C1 segment of cervical spinal cord (tissue), 14 donors: ENCODE measurements at regions not wholly inside any gene's neighbourhood (a gene's known extent, or its start where the extent isn't known, plus 50 kb on each side); places are given as distances from the start of the nearest gene placed in this dataset.

ENCODE experiments used
- DNase-seq, 14 donors: peaks; one replicate each; lab custom pipeline; 2025; lab: John Stamatoyannopoulos, UW

DNA sequence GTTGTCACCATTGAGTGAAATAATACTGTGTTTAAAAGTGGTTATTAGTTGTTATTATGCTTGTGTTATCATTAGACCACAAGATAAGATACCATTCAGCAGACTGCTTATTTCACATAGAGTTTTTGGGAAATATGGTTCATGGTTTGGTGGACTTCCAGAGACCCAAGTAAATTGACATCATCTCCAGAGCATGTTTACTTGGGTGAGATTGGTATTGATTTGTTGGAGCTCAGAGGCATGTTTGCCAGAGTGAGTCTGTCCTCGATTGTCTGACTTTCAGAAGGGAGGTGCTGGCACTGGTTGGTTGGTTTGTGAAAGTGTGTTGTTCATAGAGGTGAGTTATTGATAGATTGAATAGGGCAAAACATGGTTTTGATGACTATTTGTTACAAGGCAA lies 291.4 kb downstream of the TGFB2 start:
- DNase-seq, result no peak

DNA sequence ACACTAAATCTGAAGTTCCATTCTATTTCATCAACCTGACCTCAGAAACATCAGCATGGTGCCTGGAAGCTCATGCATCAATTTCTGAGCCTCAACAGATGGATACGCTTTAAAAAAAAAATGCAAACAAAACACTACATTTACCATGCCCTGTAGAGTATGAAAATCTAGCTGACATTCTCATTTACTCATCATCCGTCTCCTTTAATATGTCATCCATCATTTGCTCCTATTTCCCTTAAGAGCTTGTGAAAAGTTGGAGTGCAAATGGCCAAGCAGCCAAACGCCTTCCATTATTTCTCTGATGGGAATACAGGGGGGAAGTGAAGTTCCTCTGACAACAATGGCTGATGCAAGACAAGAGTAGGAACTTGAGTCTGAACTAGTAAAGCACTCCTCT lies 295.0 kb downstream of the TGFB2 start:
- no peak for DNase-seq

DNA sequence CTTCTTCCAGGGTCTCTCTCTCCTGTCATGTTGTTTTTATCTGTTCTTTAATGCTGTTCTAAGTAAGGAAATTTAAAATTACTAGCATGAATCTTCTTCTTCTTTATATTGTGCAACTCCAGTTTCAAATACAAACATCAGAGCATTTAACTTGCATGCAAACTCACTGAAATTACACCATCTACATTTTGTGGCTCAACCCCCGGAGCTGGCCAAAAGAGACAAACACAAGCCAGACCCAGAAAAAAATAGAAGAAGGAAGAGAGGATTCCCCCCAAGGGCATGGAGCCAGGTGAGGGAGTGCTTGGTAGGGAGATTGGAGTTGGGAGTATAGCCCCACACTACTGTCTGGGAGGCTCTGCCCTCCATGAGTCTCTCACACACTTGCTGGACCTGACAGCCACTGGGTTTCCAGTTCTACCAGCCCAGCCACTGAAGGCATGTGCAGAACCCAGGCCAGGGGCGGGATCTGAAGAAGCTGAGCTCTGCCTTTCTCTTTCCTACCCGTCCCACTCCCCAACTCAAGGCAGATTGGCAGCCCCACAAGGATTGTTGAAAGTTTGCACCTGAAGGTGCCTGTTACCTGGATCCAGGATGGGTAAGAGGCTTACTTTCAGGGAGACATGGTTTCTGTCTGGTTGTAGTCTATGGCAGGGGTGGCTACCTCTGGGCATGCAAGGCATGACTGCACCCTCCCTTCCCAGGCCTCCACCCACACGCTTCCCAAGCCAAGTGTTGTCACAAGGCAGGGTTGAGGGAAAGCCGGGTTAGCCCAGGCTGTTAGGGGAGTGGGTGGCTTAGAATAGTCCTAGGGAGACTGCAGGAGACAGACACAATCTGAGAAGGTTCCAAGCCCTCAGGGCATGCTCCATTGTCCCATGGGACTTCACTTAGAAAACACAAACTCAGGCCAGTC lies 297.2 kb downstream of the TGFB2 start:
- DNase-seq, result no peak

DNA sequence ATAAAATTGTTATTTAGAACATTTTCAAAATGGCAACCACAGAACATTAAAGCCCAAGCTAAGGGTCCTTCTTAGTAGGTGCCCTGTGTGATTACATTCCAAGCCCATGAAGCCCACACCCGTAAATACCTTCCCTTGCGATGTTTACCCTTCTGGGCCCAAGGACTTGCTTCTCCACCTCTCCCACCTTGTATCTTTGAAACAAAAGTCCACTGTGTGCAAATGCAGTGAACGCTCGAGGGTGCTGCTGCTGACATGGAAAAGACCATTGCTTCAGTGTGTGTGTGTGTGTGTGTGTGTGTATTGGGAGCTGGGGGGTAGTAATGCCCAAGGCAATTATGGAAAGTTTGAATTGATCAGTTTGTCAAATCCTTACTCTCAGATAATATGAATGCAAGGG lies 298.1 kb downstream of the TGFB2 start:
- DNase-seq, result no peak

DNA sequence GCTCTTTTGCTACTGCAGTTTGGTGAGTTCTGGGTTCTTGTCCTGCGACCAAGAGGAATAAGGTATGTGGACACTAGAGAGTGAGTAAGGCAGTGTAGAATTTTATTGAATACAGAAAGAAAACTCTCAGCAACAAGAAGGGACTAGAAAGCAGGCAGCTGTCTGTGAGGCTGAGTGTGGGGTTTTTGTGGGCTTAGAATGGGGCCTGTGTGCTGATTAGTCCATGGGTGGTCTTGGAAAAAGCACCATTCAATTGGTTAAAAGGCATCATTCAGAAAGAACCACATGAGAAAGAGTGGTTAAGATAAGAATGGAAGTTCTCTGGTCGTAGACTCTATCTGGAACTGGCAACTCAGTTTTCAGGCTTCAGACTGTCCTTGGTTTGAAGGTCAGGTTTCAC lies 298.8 kb downstream of the TGFB2 start:
- DNase-seq, result no peak

DNA sequence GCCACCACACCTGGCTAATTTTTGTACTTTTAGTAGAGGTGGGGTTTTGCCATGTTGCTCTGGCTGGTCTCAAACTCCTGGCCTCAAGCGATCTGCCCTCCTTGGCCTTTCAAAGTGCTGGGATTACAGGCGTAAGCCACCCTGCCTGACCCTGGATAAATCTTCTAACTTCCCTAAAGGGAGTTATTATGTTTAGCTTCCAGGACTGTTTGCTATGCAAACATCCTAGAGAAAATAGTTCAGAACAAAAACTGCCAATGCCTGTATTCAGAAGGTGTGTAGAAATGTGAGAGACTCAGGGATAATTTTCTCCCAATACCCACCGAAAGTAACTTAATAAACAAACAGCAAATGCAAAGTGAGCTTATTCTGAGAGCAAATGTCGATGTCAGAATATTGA lies 301.2 kb downstream of the TGFB2 start:
- DNase-seq, result no peak

DNA sequence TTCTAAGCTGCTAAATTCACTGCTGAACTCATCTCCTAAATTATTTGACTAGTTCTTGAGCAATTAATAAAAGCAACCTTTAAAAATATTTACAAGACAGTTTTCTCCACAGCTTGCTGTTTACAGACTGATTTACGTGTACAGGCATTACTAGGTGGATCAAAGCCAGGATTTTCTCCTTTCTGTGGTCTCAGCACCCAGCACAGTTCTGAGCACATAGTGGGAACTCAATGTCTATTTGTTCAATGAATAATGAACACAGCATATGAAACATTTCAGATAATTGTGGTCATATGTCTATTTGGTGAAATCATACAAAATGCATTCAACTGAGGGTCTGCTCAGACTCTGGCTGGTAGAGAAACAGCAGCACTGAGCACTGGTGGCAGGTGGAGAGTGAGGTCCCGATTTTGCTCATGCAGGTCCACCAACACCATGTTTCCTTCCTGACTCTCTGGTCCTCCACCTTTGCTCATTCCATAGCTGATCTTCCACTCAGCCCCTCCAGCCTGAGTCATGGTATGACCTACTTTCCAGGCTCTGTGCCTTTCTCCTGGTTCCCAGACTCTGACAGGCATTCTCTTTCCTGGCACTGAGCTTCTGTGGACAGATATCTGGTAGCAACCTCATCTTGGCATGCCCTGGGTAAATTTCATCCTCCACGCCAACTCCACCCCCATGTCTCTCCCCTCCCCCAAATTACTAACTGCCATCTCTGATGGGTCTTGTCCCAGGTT lies 311.3 kb downstream of the TGFB2 start:
- DNase-seq, result peak in 1 of 14 donors; percentile 38

DNA sequence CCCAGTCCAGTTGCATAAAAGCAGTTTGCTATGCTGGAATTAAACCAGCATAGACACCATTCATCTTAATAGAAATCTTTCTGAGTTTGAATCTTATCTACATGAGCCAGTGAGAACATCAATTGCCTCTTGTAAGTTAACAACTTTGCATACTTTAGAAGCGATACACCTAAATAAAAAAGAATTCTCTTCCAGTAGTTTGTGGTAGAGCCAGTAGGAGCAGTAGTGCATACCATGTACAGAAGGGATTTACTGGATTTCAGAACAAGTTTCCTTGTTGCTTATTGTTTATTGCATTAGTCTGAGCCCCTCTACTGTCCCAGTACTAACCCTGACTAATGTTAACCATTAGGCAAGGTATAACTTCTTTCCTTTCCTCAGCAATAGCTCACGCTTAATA lies 313.1 kb downstream of the TGFB2 start:
- DNase-seq, result no peak

DNA sequence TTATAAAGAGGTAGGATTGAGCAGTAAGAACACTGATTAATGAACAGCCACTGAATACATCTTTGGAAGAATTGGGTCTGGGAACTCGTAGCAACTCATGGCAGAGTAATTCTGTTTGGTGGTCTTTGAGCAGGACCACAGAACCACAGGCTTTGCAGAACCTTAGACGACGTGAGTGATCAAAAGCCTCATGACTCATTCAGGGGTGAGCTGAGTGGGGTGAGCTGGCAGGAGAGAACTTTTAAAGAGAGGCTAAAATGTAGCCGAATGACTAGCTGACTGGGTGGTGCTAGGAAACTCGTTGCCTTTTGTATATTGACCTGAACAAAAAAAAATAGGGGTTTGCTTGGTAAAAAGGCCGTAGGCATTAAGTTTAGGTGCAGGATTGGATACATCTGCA lies 313.8 kb downstream of the TGFB2 start:
- no peak for DNase-seq

DNA sequence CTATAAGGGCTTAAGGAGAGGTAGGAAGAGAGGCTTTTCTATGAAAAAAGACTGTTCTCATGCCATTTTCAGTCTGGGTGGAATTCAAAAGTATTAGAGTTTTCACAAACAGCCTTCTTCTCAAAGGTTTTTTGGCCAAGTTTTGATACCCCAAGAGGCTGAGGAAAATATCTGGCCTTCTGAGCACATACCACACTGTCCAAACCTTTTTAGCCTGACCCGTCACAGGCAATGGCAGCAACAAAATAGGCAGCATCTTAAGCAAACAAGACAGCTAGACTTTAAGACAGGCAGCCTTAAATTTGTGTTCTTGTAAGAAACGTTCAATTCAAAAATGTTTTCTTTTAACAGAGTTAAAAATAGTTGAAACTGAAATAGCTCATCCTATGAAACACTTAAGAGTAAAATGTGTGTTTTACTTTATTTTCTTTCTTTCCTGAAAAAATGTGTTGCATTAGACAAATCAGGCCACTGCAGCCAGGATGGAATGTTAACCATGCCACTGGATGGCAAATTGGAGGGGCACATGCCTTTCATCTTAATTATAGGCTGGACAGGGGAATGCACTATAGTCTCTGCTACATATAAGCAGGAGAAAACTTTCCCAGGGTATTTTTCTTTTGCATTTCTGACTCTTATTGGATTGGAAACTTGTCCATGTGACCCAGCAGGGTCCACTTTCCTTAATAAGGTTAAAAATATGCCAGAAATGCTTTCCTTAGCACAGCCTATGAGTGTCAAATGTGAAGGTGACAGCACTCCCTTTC lies 315.0 kb downstream of the TGFB2 start:
- DNase-seq, result no peak

DNA sequence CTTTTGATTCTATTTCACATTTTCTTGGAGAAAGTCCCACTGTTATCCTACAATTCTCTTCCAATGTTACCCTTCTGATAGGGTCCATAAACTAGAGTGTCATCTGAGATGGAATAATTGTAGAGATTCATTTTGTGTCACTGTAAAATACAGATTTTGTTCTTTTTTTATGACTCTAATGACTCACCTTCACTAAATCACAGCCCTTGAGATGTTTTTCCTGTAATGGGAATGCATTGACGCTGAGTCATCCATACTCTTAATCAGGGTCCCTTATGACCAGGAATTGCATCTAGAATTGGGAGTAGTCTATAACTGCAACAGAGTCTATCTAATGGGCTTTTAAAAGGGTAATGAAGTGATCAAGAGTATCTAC lies 315.5 kb downstream of the TGFB2 start:
- no peak for DNase-seq

DNA sequence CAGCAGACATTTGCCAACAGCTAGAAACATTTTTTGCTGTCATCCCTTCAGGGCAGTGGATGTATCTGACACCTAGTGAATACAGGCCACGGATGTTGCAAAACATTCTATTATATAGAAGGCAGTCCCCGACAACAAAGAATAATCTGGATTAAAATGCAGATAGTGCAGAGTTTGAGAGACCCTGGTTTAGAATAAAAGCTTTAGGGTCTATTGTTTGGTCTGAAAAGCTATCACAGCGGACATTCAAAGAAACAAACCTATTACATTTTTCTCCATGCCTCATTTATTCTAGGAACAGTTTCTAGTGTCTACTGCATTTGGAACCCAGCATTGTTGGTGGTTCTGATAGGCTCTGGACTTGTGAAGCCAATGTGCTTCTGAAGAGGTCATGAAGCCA lies 316.3 kb downstream of the TGFB2 start:
- DNase-seq, result no peak

DNA sequence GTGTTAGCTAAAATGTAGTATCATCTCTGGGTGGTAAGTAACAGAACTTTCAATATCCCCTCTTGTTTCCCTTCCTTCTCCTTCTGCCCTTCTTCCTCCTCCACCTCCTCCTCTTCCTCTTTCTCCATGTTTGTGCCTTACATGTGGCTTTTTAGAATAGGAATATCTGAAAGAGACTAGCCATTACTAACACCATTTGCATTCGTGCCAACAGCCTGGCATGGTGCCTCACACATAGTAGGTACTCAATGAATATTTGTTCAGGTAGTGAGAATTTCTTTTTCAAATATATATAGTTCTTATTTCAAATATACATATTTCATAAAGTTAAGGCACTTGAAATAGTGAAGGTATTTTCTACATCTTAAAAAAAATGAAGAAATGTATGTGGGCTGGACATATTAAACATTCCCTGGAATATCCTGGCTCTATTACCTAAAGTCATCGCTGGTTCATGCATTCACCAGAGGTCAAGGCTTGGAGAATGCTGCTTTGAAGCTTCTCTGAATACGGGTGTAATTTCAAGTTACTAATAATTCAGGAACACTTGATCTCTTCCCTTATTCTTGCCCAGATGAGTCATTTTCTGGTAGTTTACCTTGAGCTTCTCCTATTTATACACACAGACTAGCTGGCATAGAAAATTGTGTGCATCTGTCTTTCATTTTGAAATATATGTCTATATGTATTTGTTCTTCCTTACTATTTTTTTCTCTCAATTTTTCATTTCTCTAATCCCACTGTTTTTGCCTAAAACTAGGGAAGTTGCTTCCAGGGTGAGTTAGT lies 319.4 kb downstream of the TGFB2 start:
- no peak for DNase-seq

DNA sequence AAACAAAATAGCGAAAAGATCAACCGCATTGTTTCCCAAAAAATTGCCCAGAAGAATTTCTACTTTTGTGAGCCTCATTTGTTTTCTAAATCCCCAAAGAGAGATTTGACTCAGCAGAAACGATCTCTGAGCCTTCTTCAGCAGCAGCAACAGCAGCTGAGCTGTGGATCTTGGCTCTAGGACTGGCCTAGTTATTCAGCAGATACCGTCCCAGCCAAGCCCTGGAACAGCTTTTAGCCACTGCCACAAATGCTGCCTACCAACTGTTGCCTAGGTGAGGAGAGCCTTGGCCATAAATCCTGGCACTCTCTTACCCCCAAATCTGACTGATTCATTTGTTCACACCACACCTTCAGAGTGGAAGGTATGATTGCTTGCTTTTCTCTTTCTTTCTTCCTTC lies 320.1 kb downstream of the TGFB2 start:
- DNase-seq, result peak in 9 of 14 donors; percentile 0 to 56 (median 16)

DNA sequence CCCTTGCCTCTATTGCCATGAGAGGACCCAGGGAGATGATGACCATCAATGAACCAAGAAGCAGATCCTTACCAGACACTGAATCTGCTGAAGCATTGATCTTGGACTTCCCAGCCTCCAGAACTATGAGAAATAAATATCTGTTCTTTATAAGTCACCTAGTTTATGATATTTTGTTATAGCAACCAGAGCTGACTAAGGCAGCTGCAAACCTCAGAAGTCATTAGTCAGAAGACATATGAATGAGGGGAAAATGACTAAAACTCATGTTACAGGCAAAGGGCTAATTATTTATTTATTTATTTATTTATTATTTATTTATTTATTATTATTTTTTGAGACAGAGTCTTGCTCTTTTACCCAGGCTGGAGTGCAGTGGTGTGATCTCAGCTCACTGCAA lies 321.1 kb downstream of the TGFB2 start:
- DNase-seq, result no peak

DNA sequence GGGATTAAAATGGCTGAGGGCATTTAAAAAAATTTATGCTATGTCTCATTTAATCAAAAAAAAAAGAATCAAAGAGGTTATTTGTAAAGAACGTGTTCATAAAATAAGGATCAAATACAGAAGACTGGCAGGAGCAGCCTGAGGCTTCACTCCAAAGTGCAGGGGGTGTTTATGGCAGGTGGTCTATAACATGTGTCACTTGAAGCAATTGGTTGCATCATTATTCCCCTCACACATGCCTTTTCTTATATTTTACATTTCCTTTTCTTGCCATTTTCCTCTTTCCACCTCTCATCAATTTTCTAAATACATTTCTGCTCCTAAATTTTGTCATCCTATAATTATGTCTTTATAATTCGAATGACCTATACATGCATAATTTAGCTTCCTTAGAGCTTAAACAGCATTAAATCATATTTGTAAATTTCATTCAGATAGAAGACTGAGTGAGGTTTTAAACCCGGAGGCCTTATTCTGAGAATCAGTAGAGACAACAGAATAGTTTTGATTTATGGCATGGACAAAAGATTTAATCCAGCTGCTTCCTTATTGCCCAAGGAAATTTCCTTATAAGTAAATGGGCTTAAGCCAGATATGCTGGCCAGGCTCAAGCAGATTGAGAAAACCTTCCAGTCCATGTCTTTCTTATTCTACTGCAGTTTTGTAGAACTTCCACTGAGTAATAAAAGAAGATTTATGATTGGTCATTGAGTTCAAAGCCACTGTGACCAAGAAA lies 322.8 kb downstream of the TGFB2 start:
- DNase-seq, result no peak

DNA sequence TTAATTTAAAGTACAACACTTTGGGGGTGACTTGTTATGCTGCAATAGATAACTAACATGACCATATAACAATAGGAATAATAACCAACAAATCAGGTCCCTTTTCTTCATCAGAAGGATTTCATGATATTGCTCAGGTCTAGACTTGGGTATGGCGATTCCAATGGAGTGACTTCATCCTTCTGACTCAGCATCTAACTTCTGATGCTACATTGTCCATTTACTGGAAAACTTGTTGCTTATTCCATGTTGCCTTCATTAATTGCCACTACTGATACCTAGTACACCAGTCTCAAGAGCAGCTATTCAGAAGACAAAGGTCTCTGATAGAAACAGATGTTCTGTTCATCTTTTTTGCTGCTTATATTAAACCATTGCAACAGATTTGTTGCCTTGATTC lies 324.3 kb downstream of the TGFB2 start:
- no peak for DNase-seq

DNA sequence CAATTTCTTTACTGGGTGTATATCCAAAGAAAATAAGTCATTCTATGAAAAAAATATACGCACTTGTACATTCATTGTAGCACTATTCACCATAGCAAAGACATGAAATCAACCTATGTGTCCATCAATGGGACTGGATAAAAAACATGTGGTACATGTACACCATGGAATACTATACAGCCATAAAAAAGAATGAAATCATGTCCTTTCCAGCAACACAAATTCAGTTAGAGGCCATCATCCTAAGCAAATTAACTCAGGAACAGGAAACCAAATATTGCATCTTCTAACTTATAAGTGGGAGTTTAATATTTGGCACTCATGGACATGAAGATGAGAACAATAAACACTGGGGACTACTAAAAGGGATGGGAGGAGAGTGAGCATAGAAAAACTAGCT lies 325.7 kb downstream of the TGFB2 start:
- DNase-seq, result no peak

DNA sequence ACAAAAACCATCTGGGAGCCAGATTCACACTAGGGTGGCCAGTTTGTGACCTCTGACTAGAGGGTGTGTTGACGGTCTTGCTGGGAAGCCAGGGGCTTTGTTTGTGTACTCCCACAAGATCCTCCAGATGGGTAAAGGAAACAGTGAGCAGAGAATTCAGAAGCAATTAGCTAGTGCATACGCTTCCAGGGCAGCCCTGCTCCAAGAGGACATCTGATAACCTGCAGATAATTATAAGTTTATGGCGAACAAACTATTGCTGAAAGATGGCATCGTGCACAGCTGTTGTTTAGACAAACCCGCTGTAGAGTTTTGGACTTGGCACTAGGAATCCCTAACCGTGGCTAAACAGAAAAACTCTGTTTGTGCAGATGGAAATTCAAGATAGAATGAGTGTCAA lies 326.4 kb downstream of the TGFB2 start:
- no peak for DNase-seq

DNA sequence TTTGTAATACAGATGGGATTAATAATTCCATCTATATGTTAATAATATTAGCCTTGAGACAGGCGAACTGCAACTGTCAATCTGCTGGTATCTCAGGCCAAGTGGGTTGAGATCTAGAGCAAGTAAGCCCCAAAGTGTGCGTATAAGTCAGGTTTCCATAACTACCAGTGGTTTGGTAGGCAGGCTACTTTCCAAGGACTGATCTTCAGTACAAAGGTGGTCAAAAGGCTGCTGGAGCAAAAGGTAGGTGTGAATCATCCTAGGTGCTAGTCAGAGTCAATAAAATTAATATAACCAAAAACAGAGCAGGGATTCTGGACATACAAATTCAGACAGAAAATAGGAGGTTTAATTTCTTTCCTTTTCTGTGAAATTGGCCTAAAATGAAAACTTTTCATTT lies 328.0 kb downstream of the TGFB2 start:
- no peak for DNase-seq

DNA sequence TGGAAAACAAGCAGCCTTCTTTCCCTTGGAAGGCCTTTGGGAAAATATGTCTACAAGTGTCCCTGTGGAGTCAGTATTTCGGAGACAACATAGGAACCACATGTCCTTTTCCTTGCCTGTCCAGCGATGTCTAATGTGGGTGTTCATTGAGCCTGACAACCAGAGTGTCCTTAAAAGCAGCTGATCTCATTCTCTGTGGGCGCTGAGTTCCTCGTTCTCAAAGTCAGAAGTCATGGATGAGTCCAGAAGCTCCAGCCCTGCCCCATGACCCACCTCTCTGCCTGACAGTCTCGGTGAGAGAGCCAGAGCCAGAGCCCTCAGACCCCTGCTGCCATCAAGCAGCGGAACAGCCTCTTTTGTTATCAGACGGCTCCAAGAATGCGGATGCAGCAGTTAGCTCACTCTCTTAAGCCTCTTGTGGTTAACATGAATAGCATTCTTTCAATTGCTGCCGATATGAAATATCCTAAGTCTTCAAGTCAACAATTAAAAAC lies 329.2 kb downstream of the TGFB2 start:
- no peak for DNase-seq
